HCT116 (cell line): ENCODE measurements at regions not wholly inside any gene's neighbourhood (a gene's known extent, or its start where the extent isn't known, plus 50 kb on each side); places are given as distances from the start of the nearest gene placed in this dataset.

ENCODE experiments used
- ATAC-seq: fragments of 200-7000 bp; cut with Tn5 transposase; 2 replicates; pipeline ENCODE4 v1.9.1; 2020; ENCODE audit warnings: mild to moderate bottlenecking, moderate library complexity
- BruUV-seq: library from RNA; stranded (reverse); fragments of 400-500 nt; replicated peaks from 2 replicates; lab custom pipeline; 2021; lab: Mats Ljungman, UMichigan
- CTCF ChIA-PET: fragments of 300-600 bp; sonication (Branson Sonifier 250); formaldehyde crosslinking; loops from one replicate; lab custom pipeline; 2021; ENCODE audit warnings: antibody characterized with exemption; lab: Charles Lee
- POLR2A ChIA-PET: fragments of 300-600, 350-600 bp; sonication (Branson Sonifier 250); formaldehyde crosslinking; loops from one replicate; lab custom pipeline; 2021; ENCODE audit warnings: antibody characterized with exemption; lab: Charles Lee
- RAD21 ChIA-PET, 2 experiments: fragments of 300-600 bp; sonication (Branson Sonifier 250); formaldehyde crosslinking; loops; one replicate each; lab custom pipeline; 2023; ENCODE audit warnings: low total read pairs in 2 of 2; ENCODE audit not compliant: uncharacterized antibody in 2 of 2, unreplicated experiment in 2 of 2, low non-redundant PET in 1 of 2; lab: Charles Lee
- DNase-seq: peaks from one replicate; pipeline ENCODE4 v3.0.0-alpha.2; 2010; ENCODE audit warnings: low read depth, low spot score
- H2AFZ ChIP-seq: fragments of 200-600 bp; shearing (Covaris generic), sonication (generic); 2 replicates; pipeline ENCODE4 v1.6.1; 2017; ENCODE audit warnings: low read depth, mixed run types, mixed read lengths, antibody characterized with exemption, low read length; ENCODE audit not compliant: poor library complexity, severe bottlenecking
- H3K27ac ChIP-seq: 2 replicates; pipeline ENCODE4 v1.5.1; 2012; ENCODE audit warnings: low read depth, low read length
- H3K27me3 ChIP-seq: fragments of 200-600 bp; sonication (generic); 2 replicates; pipeline ENCODE4 v1.6.1; 2016; ENCODE audit warnings: mixed run types, low read length, mixed read lengths; ENCODE audit not compliant: insufficient read depth
- H3K36me3 ChIP-seq, 2 experiments: fragments of 200-500 bp in 1 of 2; fragments of 200-600 bp in 1 of 2; sonication (Bioruptor generic) in 1 of 2; sonication (generic) in 1 of 2; 2 replicates each; pipeline versions ENCODE4 v1.5.1 to v1.6.1; 2014 to 2016; ENCODE audit warnings: low read length in 2 of 2, inconsistent platforms in 1 of 2, mixed read lengths in 1 of 2, mixed run types in 1 of 2; ENCODE audit not compliant: insufficient read depth in 2 of 2, control insufficient read depth in 1 of 2
- H3K4me1 ChIP-seq, 2 experiments: fragments of 200-600 bp in 1 of 2; sonication (generic) in 1 of 2; 2 replicates each; pipeline versions ENCODE4 v1.5.1 to v1.6.1; 2012 to 2017; ENCODE audit warnings: low read length in 2 of 2, inconsistent platforms in 1 of 2, mild to moderate bottlenecking in 1 of 2, mixed read lengths in 1 of 2, mixed run types in 1 of 2, moderate library complexity in 1 of 2; ENCODE audit not compliant: insufficient read depth in 2 of 2, control insufficient read depth in 1 of 2
- H3K4me2 ChIP-seq: fragments of 200-600 bp; sonication (generic); 2 replicates; pipeline ENCODE4 v1.6.1; 2017; ENCODE audit warnings: mixed run types, low read length, mixed read lengths
- H3K4me3 ChIP-seq, 2 experiments: fragments of 200-600 bp in 1 of 2; sonication (generic) in 1 of 2; replicated peaks in 1 of 2; 2 replicates each; pipeline ENCODE4 v1.5.1; 2011 to 2016; ENCODE audit warnings: low read length in 2 of 2, control low read depth in 1 of 2, low read depth in 1 of 2, mild to moderate bottlenecking in 1 of 2, mixed read lengths in 1 of 2, mixed run types in 1 of 2
- H3K79me2 ChIP-seq: fragments of 200-600 bp; sonication (generic); 2 replicates; pipeline ENCODE4 v1.6.1; 2017; ENCODE audit warnings: mild to moderate bottlenecking, mixed run types, low read length, moderate library complexity, mixed read lengths; ENCODE audit not compliant: insufficient read depth
- H3K9ac ChIP-seq: fragments of 200-600 bp; sonication (generic); 2 replicates; pipeline ENCODE4 v1.6.1; 2016; ENCODE audit warnings: low read length, mixed read lengths
- H3K9me2 ChIP-seq: fragments of 200-600 bp; sonication (generic), shearing (Covaris generic); 2 replicates; pipeline ENCODE4 v1.6.1; 2017; ENCODE audit warnings: mixed run types, mild to moderate bottlenecking, moderate library complexity; ENCODE audit not compliant: insufficient read depth
- H3K9me3 ChIP-seq, 2 experiments: fragments of 200-500 bp in 1 of 2; fragments of 200-600 bp in 1 of 2; sonication (Bioruptor generic) in 1 of 2; sonication (generic) in 1 of 2; 2 replicates each; pipeline ENCODE4 v1.6.1; 2014 to 2017; ENCODE audit warnings: low read length in 2 of 2, mixed read lengths in 2 of 2, inconsistent platforms in 1 of 2, low read depth in 1 of 2, mild to moderate bottlenecking in 1 of 2, mixed run types in 1 of 2, moderate library complexity in 1 of 2; ENCODE audit not compliant: control insufficient read depth in 1 of 2, insufficient read depth in 1 of 2
- H4K20me1 ChIP-seq: fragments of 200-600 bp; sonication (generic), shearing (Covaris generic); 2 replicates; pipeline ENCODE4 v1.6.1; 2017; ENCODE audit warnings: mixed run types, mild to moderate bottlenecking, moderate library complexity; ENCODE audit not compliant: insufficient read depth
- ATF3 ChIP-seq: IDR thresholded peaks from 2 replicates; pipeline ENCODE4 v1.6.1; 2012
- CBX3 ChIP-seq: IDR thresholded peaks from 2 replicates; pipeline ENCODE4 v1.6.1; 2012; ENCODE audit warnings: low read depth
- CEBPB ChIP-seq: IDR thresholded peaks from 2 replicates; pipeline ENCODE4 v1.6.1; 2012; ENCODE audit warnings: low read depth
- EGR1 ChIP-seq: IDR thresholded peaks from 2 replicates; pipeline ENCODE4 v1.6.1; 2012; ENCODE audit warnings: low read depth
- ELF1 ChIP-seq: IDR thresholded peaks from 2 replicates; pipeline ENCODE4 v1.6.1; 2012; ENCODE audit warnings: low read depth, borderline replicate concordance
- EZH2 ChIP-seq: fragments of 200-600 bp; sonication (generic); IDR thresholded peaks from 2 replicates; pipeline ENCODE4 v1.6.1; 2017; ENCODE audit warnings: antibody characterized with exemption, mixed run types
- FOSL1 ChIP-seq: IDR thresholded peaks from 2 replicates; pipeline ENCODE4 v1.6.1; 2012; ENCODE audit warnings: low read depth
- JUND ChIP-seq: IDR thresholded peaks from 2 replicates; pipeline ENCODE4 v1.6.1; 2012
- MAX ChIP-seq: IDR thresholded peaks from 2 replicates; pipeline ENCODE4 v1.6.1; 2012
- POLR2A ChIP-seq: IDR thresholded peaks from 2 replicates; pipeline ENCODE4 v1.7.0; 2011; ENCODE audit warnings: borderline replicate concordance; ENCODE audit not compliant: insufficient read depth, insufficient read length; ENCODE audit errors: extremely low read depth
- POLR2AphosphoS5 ChIP-seq: IDR thresholded peaks from 2 replicates; pipeline ENCODE4 v1.6.1; 2011; ENCODE audit warnings: mild to moderate bottlenecking, low read depth, low read length, moderate library complexity
- REST ChIP-seq: IDR thresholded peaks from 2 replicates; pipeline ENCODE4 v1.6.1; 2012; ENCODE audit warnings: low read depth
- SIN3A ChIP-seq: IDR thresholded peaks from 2 replicates; pipeline ENCODE4 v1.6.1; 2012; ENCODE audit warnings: low read depth
- SP1 ChIP-seq: IDR thresholded peaks from 2 replicates; pipeline ENCODE4 v1.6.1; 2012; ENCODE audit warnings: low read depth
- SRF ChIP-seq: IDR thresholded peaks from 2 replicates; pipeline ENCODE4 v1.6.1; 2012; ENCODE audit warnings: low read depth
- TCF7L2 ChIP-seq: IDR thresholded peaks from 2 replicates; pipeline ENCODE4 v1.7.0; 2011; ENCODE audit warnings: borderline replicate concordance, inconsistent platforms; ENCODE audit not compliant: insufficient read depth, insufficient read length; ENCODE audit errors: extremely low read depth
- ZBTB33 ChIP-seq: IDR thresholded peaks from 2 replicates; pipeline ENCODE4 v1.6.1; 2011; ENCODE audit warnings: mild to moderate bottlenecking, low read length, moderate library complexity; ENCODE audit not compliant: insufficient replicate concordance; ENCODE audit errors: extremely low read depth
- ZFX ChIP-seq: fragments of 450-650 bp; IDR thresholded peaks from 2 replicates; pipeline ENCODE4 v1.6.1; 2017
- intact Hi-C: fragments of 100-400 bp; cut with micrococcal nuclease; formaldehyde crosslinking; loops from 2 replicates; pipeline ENCODE4 v1.10.0; 2022

- no TSS peak for BruUV-seq
- no peaks in the 10 kb centered on the region for H3K36me3 ChIP-seq
- CTCF ChIA-PET = no interaction called here
- RAD21 ChIA-PET = no interaction called here
- DNase-seq = no peak
- POLR2A ChIA-PET = no interaction called here
- TF ChIP-seq SIN3A = no peak
- no peak for TF ChIP-seq ZFX
- TF ChIP-seq EGR1 = no peak
- no peak for TF ChIP-seq CEBPB
- no peak for TF ChIP-seq JUND
- TF ChIP-seq ELF1 = no peak
- H3K4me3 ChIP-seq = no peak overlapping the region
- H3K27me3 ChIP-seq = no peaks in the 10 kb centered on the region
- H2AFZ ChIP-seq = no peak overlapping the region
- H3K9me2 ChIP-seq = no peaks in the 10 kb centered on the region
- no peaks in the 10 kb centered on the region for H3K79me2 ChIP-seq
- no peaks in the 10 kb centered on the region for H3K4me1 ChIP-seq
- H3K4me2 ChIP-seq = no peak overlapping the region
- H3K9ac ChIP-seq = no peak overlapping the region
- no peak for ATAC-seq
- intact Hi-C loops = no loop called here
- H4K20me1 ChIP-seq = no peaks in the 10 kb centered on the region
- no peak overlapping the region for H3K27ac ChIP-seq
- no peaks in the 10 kb centered on the region for H3K9me3 ChIP-seq
Measured at GRCh38 chr6:103177791-103178190, 1681.9 kb downstream of the HACE1 start.

GRCh38 chr6:103175056-103175455 is 1684.7 kb downstream of the HACE1 start:
- Histone ChIP-seq H3K9me3 (no peaks in the 10 kb centered on the region), H2AFZ (no peak overlapping the region), H3K79me2 (no peaks in the 10 kb centered on the region), H3K36me3 (no peaks in the 10 kb centered on the region), H3K27ac (no peak overlapping the region), H3K9ac (no peak overlapping the region), H3K27me3 (no peaks in the 10 kb centered on the region), H4K20me1 (no peaks in the 10 kb centered on the region), H3K4me2 (no peak overlapping the region), H3K9me2 (no peaks in the 10 kb centered on the region), H3K4me1 (no peaks in the 10 kb centered on the region), H3K4me3 (no peak overlapping the region)
- intact Hi-C loops = no loop called here
- CTCF ChIA-PET = no interaction called here
- POLR2A ChIA-PET = no interaction called here
- BruUV-seq = no TSS peak
- DNase-seq = no peak
- RAD21 ChIA-PET = no interaction called here
- ATAC-seq = no peak
- TF ChIP-seq ZFX = no peak
- no peak for TF ChIP-seq CEBPB
- TF ChIP-seq JUND = no peak
- TF ChIP-seq SIN3A = no peak
- TF ChIP-seq SRF = no peak
- no peak for TF ChIP-seq ZBTB33
- TF ChIP-seq ELF1 = no peak
- no peak for TF ChIP-seq ATF3
- TF ChIP-seq FOSL1 = no peak
- TF ChIP-seq SP1 = no peak
- TF ChIP-seq EZH2 = no peak
- TF ChIP-seq TCF7L2 = no peak
- no peak for TF ChIP-seq CBX3
- no peak for TF ChIP-seq REST
- no peak for TF ChIP-seq POLR2AphosphoS5
- TF ChIP-seq MAX = no peak
- TF ChIP-seq POLR2A = no peak
